Neural cell (in vitro differentiated cells): ENCODE measurements at regions not wholly inside any gene's neighbourhood (a gene's known extent, or its start where the extent isn't known, plus 50 kb on each side); places are given as distances from the start of the nearest gene placed in this dataset.

Experiments used
- H2AFZ ChIP-seq: fragments of 200-600, 300-800 bp; sonication (generic), shearing (Covaris generic); 2 replicates; pipeline ENCODE4 v1.6.0; 2014; ENCODE audit warnings: low read depth, mild to moderate bottlenecking, antibody characterized with exemption, low read length, moderate library complexity
- H3F3A ChIP-seq: fragments of 200-600 bp; shearing (Covaris generic); 2 replicates; pipeline ENCODE4 v1.6.1; 2016; ENCODE audit warnings: mild to moderate bottlenecking, moderate library complexity, mixed read lengths, antibody characterized with exemption, low read length; ENCODE audit not compliant: insufficient read depth, poor library complexity, severe bottlenecking
- H3K27ac ChIP-seq: fragments of 200-600, 300-800 bp; sonication (generic), shearing (Covaris generic); 2 replicates; pipeline ENCODE4 v1.5.1; 2014; ENCODE audit warnings: mild to moderate bottlenecking, low read length, moderate library complexity
- H3K27me3 ChIP-seq: fragments of 300-800, 200-600 bp; sonication (generic), shearing (Covaris generic); 2 replicates; pipeline ENCODE4 v1.6.0; 2014; ENCODE audit warnings: mild to moderate bottlenecking, low read depth, low read length, moderate library complexity; ENCODE audit not compliant: insufficient read depth
- H3K36me3 ChIP-seq: fragments of 300-800, 200-600 bp; sonication (generic), shearing (Covaris generic); 2 replicates; pipeline ENCODE4 v1.5.1; 2014; ENCODE audit warnings: mild to moderate bottlenecking, antibody characterized with exemption, low read length, moderate library complexity; ENCODE audit not compliant: insufficient read depth
- H3K4me2 ChIP-seq: fragments of 300-800, 200-600 bp; sonication (generic), shearing (Covaris generic); 2 replicates; pipeline ENCODE4 v1.6.0; 2014; ENCODE audit warnings: mild to moderate bottlenecking, low read length
- H3K4me3 ChIP-seq: fragments of 300-800, 200-600 bp; sonication (generic), shearing (Covaris generic); 2 replicates; pipeline ENCODE4 v1.5.1; 2014; ENCODE audit warnings: mild to moderate bottlenecking, low read length, moderate library complexity
- H3K79me2 ChIP-seq: fragments of 200-600 bp; shearing (Covaris generic); replicated peaks from 2 replicates; pipeline ENCODE4 v1.6.0; 2014; ENCODE audit warnings: mild to moderate bottlenecking, low read length, moderate library complexity; ENCODE audit not compliant: insufficient read depth
- H3K9ac ChIP-seq: fragments of 300-800, 200-600 bp; sonication (generic), shearing (Covaris generic); 2 replicates; pipeline ENCODE4 v1.6.1; 2016; ENCODE audit warnings: mild to moderate bottlenecking, low read length, mixed read lengths
- H3K9me2 ChIP-seq: fragments of 200-600 bp; shearing (Covaris generic); 2 replicates; pipeline ENCODE4 v1.6.1; 2016; ENCODE audit warnings: mild to moderate bottlenecking, low read length, mixed read lengths; ENCODE audit not compliant: insufficient read depth
- H3K9me3 ChIP-seq: fragments of 200-600, 300-800 bp; sonication (generic), shearing (Covaris generic); 2 replicates; pipeline ENCODE4 v1.6.1; 2016; ENCODE audit warnings: mild to moderate bottlenecking, mixed run types, low read length, moderate library complexity, mixed read lengths
- H4K20me1 ChIP-seq: fragments of 200-600 bp; shearing (Covaris generic); 2 replicates; pipeline ENCODE4 v1.6.1; 2016; ENCODE audit warnings: mild to moderate bottlenecking, mixed run types; ENCODE audit not compliant: insufficient read depth
- EP300 ChIP-seq: fragments of 450-650 bp; conservative IDR thresholded peaks from 2 replicates; pipeline ENCODE4 v1.6.1; 2014; ENCODE audit warnings: antibody characterized with exemption, mild to moderate bottlenecking, moderate library complexity; ENCODE audit not compliant: poor library complexity, severe bottlenecking
- EZH2 ChIP-seq: fragments of 200-600, 300-800 bp; shearing (Covaris generic), sonication (generic); IDR thresholded peaks from 2 replicates; pipeline ENCODE4 v1.6.1; 2014; ENCODE audit warnings: antibody characterized with exemption, low read length, borderline replicate concordance, mild to moderate bottlenecking; ENCODE audit not compliant: insufficient read depth, poor library complexity, severe bottlenecking
- MXI1 ChIP-seq: fragments of 450-650 bp; conservative IDR thresholded peaks from 2 replicates; pipeline ENCODE4 v1.6.1; 2014; ENCODE audit warnings: antibody characterized with exemption, mild to moderate bottlenecking; ENCODE audit not compliant: poor library complexity, severe bottlenecking
- POLR2AphosphoS5 ChIP-seq: IDR thresholded peaks from 2 replicates; pipeline ENCODE4 v1.6.1; 2012
- RAD21 ChIP-seq: fragments of 450-650 bp; conservative IDR thresholded peaks from 2 replicates; pipeline ENCODE4 v1.6.1; 2014; ENCODE audit warnings: antibody characterized with exemption, mild to moderate bottlenecking, moderate library complexity
- REST ChIP-seq: IDR thresholded peaks from 2 replicates; pipeline ENCODE4 v1.6.1; 2012; ENCODE audit warnings: borderline replicate concordance
- SMC3 ChIP-seq: fragments of 450-650 bp; conservative IDR thresholded peaks from 2 replicates; pipeline ENCODE4 v1.6.1; 2014; ENCODE audit warnings: antibody characterized with exemption, mild to moderate bottlenecking, moderate library complexity; ENCODE audit not compliant: poor library complexity
- TAF1 ChIP-seq: IDR thresholded peaks from 2 replicates; pipeline ENCODE4 v1.6.1; 2012; ENCODE audit warnings: low read depth
- TF ChIP-seq, protein P1 (sequence below): fragments of 450-650 bp; IDR thresholded peaks from 2 replicates; pipeline ENCODE4 v1.5.1; 2014; ENCODE audit warnings: antibody characterized with exemption, mild to moderate bottlenecking, moderate library complexity; ENCODE audit not compliant: poor library complexity, severe bottlenecking

DNA sequence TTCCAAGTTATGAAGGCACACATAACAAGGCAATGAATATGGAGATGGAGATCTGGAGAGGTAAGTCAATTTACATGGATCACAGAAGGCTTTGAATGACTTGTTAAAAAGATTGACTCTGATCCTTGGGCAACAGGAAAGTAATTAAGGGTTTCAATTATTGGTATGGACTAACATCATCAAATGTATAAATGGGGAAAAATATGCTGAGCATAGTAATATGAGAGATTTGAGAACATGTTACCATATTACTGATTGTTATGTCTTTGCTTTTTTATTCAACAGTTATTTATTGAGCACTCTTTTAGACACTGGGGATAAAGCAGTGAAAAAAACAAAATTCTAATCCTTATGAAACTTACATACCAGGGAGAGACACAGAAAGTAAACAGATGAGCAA is 238.5 kb upstream of the ROBO1 start:
- no peak overlapping the region for H2AFZ ChIP-seq
- no peaks in the 10 kb centered on the region for H3K79me2 ChIP-seq
- H3K9ac ChIP-seq = no peak overlapping the region
- no peaks in the 10 kb centered on the region for H3K9me2 ChIP-seq
- no peak overlapping the region for H3K27ac ChIP-seq
- no peaks in the 10 kb centered on the region for H3F3A ChIP-seq
- no peaks in the 10 kb centered on the region for H3K27me3 ChIP-seq
- no peak overlapping the region for H3K4me2 ChIP-seq
- no peaks in the 10 kb centered on the region for H3K36me3 ChIP-seq
- H3K9me3 ChIP-seq = no peaks in the 10 kb centered on the region
- no peaks in the 10 kb centered on the region for H4K20me1 ChIP-seq
- no peak for TF ChIP-seq SMC3
- no peak for TF ChIP-seq RAD21
- no peak for TF ChIP-seq TAF1
- no peak for TF ChIP-seq MXI1
- TF ChIP-seq EP300 = no peak
- TF ChIP-seq, protein P1, sequence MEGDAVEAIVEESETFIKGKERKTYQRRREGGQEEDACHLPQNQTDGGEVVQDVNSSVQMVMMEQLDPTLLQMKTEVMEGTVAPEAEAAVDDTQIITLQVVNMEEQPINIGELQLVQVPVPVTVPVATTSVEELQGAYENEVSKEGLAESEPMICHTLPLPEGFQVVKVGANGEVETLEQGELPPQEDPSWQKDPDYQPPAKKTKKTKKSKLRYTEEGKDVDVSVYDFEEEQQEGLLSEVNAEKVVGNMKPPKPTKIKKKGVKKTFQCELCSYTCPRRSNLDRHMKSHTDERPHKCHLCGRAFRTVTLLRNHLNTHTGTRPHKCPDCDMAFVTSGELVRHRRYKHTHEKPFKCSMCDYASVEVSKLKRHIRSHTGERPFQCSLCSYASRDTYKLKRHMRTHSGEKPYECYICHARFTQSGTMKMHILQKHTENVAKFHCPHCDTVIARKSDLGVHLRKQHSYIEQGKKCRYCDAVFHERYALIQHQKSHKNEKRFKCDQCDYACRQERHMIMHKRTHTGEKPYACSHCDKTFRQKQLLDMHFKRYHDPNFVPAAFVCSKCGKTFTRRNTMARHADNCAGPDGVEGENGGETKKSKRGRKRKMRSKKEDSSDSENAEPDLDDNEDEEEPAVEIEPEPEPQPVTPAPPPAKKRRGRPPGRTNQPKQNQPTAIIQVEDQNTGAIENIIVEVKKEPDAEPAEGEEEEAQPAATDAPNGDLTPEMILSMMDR = no peak
- TF ChIP-seq POLR2AphosphoS5 = no peak
- H3K4me3 ChIP-seq = no peak overlapping the region

DNA sequence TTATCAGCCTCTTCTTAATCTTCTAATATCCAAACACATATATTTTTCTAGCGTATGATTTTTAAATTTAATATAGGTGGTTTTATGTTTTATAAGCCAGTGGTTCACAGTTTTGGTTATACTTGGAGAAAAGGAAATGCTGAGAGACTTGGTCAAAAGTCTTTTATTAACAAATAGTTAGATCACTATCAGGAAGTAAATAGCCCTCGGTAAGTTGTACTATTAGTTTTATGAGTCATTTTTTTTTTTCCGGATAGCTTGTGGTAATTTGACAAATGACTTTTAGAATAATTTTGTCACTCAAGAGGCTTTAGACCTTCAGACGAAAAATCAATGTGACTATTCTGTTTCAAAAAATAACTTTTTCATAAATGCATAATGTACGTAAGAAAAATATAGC is 232.2 kb upstream of the ROBO1 start:
- H3K36me3 ChIP-seq = no peaks in the 10 kb centered on the region
- H3K9ac ChIP-seq = no peak overlapping the region
- no peak overlapping the region for H3K4me2 ChIP-seq
- H4K20me1 ChIP-seq = no peaks in the 10 kb centered on the region
- no peaks in the 10 kb centered on the region for H3K9me2 ChIP-seq
- no peaks in the 10 kb centered on the region for H3F3A ChIP-seq
- TF ChIP-seq EP300 (no peak), MXI1 (no peak), POLR2AphosphoS5 (no peak), TAF1 (no peak), REST (no peak), RAD21 (no peak), EZH2 (no peak), SMC3 (no peak)
- TF ChIP-seq, protein P1 = no peak
- no peak overlapping the region for H2AFZ ChIP-seq
- no peak overlapping the region for H3K27ac ChIP-seq
- H3K79me2 ChIP-seq = no peaks in the 10 kb centered on the region
- no peak overlapping the region for H3K4me3 ChIP-seq
- no peaks in the 10 kb centered on the region for H3K9me3 ChIP-seq
- no peaks in the 10 kb centered on the region for H3K27me3 ChIP-seq
